ENCODE measurements at regions not wholly inside any gene's neighbourhood (a gene's known extent, or its start where the extent isn't known, plus 50 kb on each side); places are given as distances from the start of the nearest gene placed in this dataset.

DNA sequence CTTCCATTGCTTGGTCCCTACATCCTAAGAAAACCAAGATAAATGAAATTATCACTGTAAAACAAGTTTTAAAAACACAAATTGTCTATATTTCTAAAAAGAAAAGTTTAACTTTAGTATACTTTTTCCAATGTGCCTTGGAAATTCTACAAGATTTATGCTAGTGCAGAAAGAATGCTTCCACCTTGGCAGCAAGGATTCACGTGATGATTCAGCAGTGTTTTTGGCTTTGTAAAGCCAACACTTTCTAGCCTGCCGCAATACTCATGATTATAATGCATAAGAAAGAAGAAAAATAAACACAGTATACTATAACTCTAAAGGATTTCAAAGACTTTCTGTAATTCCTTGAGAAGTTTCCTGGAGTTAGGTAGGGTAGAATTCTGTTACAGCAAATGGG, 442.7 kb downstream of the TENT5A start:
- H4K8ac ChIP-seq (ENCODE audit: extremely low read depth, insufficient read depth, low read length): no peak overlapping the region
- CTCF ChIA-PET (ENCODE audit: partially characterized antibody): no interaction called here
- no peaks in the 10 kb centered on the region for H3K9me3 ChIP-seq (ENCODE audit: insufficient read depth in 2 of 2, low read depth in 1 of 2, low read length in 1 of 2)
- H2AFZ ChIP-seq (ENCODE audit: low read length): no peak overlapping the region
- H3K4me2 ChIP-seq (ENCODE audit: insufficient read depth in 1 of 2, low read depth in 2 of 2, low read length in 2 of 2): no peak overlapping the region
- no peak overlapping the region for H3K9ac ChIP-seq (replicated peaks in 1 of 4; ENCODE audit: extremely low read depth in 1 of 4, low read depth in 3 of 4, low read length in 3 of 4)
- no peak overlapping the region for H3K14ac ChIP-seq (ENCODE audit: insufficient read length)
- no peaks in the 10 kb centered on the region for H3K4me1 ChIP-seq (replicated peaks in 1 of 4; ENCODE audit: control insufficient read depth in 3 of 4, insufficient read depth in 4 of 4, low read length in 3 of 4)
- no peak overlapping the region for H2BK5ac ChIP-seq (ENCODE audit: low read depth, low read length)
- H4K91ac ChIP-seq (replicated peaks; ENCODE audit: insufficient read length, low read length): no peak overlapping the region
- no peaks in the 10 kb centered on the region for H3K79me1 ChIP-seq (ENCODE audit: low read depth, low read length)
- no peak for DNase-seq (ENCODE audit: low read depth in 1 of 2, low spot score in 2 of 2)
- POLR2A ChIA-PET (ENCODE audit: partially characterized antibody): no interaction called here
- H3K36me3 ChIP-seq (ENCODE audit: control insufficient read depth in 2 of 4, insufficient read depth in 4 of 4, low read length in 3 of 4): no peaks in the 10 kb centered on the region
- H2BK15ac ChIP-seq (ENCODE audit: low read length): no peak overlapping the region
- H3K4me3 ChIP-seq (ENCODE audit: extremely low read depth in 1 of 4, insufficient read depth in 2 of 4, low read depth in 3 of 4, low read length in 4 of 4): no peak overlapping the region
- TF ChIP-seq SP1 (IDR thresholded peaks at IDR 0.05; ENCODE audit: low read depth, low read length) (no peak), RFX5 (IDR thresholded peaks at IDR 0.05; ENCODE audit: borderline replicate concordance, low read depth, low read length) (no peak), SP4 (IDR thresholded peaks at IDR 0.05; ENCODE audit: low read length) (no peak), KDM4A (IDR thresholded peaks at IDR 0.05; ENCODE audit: low read depth, low read length, severe bottlenecking) (no peak)
- H3K79me2 ChIP-seq (ENCODE audit: control insufficient read depth in 1 of 2, insufficient read depth in 2 of 2, low read length in 2 of 2): no peaks in the 10 kb centered on the region
- no peak overlapping the region for H3K23ac ChIP-seq (ENCODE audit: insufficient read length)
- no peak overlapping the region for H2AK5ac ChIP-seq (ENCODE audit: low read depth, low read length)
- H3K56ac ChIP-seq (replicated peaks; ENCODE audit: insufficient read length, low read depth, low read length): no peak overlapping the region
- H3K27me3 ChIP-seq (replicated peaks in 1 of 4; ENCODE audit: control insufficient read depth in 3 of 4, extremely low read depth in 1 of 4, insufficient read depth in 3 of 4, low read length in 3 of 4): no peaks in the 10 kb centered on the region
- H3K4ac ChIP-seq (replicated peaks; ENCODE audit: insufficient read length, low read depth, low read length): no peak overlapping the region
- H2BK120ac ChIP-seq (replicated peaks; ENCODE audit: low read depth, low read length): no peak overlapping the region
- H3K27ac ChIP-seq (ENCODE audit: low read depth, low read length): no peak overlapping the region
- H4K5ac ChIP-seq (ENCODE audit: insufficient read length, low read depth, low read length): no peak overlapping the region
- H3K18ac ChIP-seq (ENCODE audit: extremely low read depth, low read length): no peak overlapping the region
- H4K20me1 ChIP-seq (replicated peaks in 1 of 2; ENCODE audit: control insufficient read depth in 1 of 2, insufficient read depth in 2 of 2, low read length in 2 of 2): no peaks in the 10 kb centered on the region
- H3K23me2 ChIP-seq (ENCODE audit: low read depth, low read length): no peaks in the 10 kb centered on the region
- WGBS, 2 experiments (ENCODE audit: extremely low coverage in 1 of 2, insufficient coverage in 1 of 2, insufficient read length in 1 of 2, insufficient replicate concordance in 2 of 2, low coverage in 1 of 2, low lambda C conversion rate in 2 of 2, missing lambda C conversion rate in 1 of 2): 91% methylated on average over 2 of the region's 2 CpGs; no CpG with 5 or more reads in 1 of the 2 experiments
- H2BK12ac ChIP-seq (ENCODE audit: low read depth, low read length): no peak overlapping the region
- FAIRE-seq: no peak
- no peak overlapping the region for H2BK20ac ChIP-seq (ENCODE audit: low read length)

Data from H1 (cell line).